ENCODE measurements at regions not wholly inside any gene's neighbourhood (a gene's known extent, or its start where the extent isn't known, plus 50 kb on each side); places are given as distances from the start of the nearest gene placed in this dataset.
"Not testable (repeated sequence)": the region's sequence is repeated elsewhere in the genome, so short reads cannot be mapped to it uniquely, and the experiment has no call there.

DNA sequence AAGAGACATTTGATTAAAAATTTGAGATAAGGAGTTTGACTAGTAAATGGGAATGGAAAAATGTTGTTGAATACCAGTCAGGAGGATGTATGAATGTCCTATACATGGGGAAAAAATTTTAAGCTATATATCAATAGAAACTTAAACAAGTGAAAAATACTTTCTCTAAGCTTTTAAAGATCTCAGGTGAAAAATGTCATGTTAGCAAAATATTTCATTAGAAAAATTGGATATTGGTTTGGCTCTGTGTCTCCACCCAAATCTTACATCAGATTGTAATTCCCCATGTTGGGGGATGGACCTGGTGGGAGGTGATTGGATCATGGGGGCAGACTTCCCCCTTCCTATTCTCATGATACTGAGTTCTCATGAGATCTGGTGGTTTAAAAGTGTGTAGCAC, 279.6 kb upstream of the CADM2 start:
- DNase-seq (ENCODE audit: low spot score): no peak

DNA sequence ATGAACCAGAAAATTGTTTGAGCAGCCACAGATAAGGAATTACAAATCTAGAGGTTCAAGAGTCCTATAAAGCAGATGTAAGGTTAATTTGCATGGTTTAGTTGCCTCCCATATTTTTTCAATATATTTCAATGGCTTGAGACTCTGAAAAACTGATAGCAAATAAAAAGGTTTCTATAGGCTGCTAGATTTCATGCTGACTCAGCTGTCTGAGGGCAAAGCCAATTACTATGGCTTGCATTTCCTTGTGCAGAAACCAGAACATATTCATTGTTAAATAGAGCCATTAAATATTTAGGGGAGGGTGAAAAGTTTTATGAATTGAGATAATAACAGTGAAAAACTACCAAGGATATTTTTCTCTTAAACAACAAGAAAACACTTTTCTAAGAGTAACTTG, 278.1 kb upstream of the CADM2 start:
- DNase-seq (ENCODE audit: low spot score): no peak

DNA sequence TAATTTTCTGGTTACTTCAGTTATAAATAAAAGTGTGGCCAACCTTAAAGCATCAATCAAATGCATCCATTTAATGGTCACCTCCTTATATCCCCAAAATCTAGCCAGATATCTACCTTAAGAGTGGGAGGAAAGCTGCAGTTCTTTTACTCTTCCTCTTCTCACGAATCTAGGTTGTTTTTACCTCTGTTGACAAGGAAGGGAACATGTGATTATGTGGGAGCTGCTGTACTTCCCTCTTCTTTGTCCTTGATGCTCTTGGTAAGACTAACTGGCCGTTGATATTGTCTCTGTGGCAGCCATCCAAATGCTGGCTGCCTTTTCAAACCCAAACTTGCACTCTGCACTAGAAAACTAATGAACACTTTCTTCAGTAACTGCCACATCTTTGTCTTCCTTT, 275.3 kb upstream of the CADM2 start:
- no peak for DNase-seq (ENCODE audit: low spot score)

DNA sequence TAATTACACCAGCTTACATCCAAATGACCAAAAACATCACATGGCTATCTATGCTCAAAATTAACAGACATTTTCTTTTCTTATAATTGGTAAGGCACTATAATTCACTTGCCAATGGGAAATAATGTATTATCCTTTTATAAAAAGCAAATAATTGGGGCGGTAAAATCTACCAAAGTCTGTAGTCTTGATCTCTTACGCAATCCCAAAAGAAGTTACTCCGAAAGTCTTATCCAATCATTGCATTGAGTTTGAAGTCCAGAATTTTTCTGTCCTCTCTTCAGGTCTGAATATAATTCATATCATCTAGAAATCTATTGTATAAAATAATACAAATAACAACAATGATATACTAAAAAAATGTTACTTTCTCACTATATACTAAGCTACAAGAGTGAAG, 273.3 kb upstream of the CADM2 start:
- DNase-seq (ENCODE audit: low spot score): no peak

DNA sequence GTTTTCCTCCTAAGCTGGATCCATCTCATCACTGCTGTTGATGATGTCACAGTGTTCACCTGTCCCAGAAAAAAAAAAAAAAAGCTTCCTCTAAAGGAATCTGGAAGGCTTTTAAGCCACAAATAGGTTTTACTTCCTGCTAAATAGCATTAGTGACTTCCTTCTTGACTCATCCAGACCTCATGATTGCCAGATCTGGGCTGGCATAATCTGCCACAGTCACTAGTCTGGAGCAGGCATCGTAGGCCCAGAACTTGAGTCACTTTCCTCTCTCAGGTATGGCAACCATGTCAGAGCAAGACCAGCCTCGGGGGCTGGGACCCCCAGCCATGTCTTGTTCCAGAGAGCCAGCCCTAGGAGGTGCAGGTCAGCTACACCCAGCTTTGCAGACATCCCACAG, 266.5 kb upstream of the CADM2 start:
- no peak for DNase-seq (ENCODE audit: low spot score)

DNA sequence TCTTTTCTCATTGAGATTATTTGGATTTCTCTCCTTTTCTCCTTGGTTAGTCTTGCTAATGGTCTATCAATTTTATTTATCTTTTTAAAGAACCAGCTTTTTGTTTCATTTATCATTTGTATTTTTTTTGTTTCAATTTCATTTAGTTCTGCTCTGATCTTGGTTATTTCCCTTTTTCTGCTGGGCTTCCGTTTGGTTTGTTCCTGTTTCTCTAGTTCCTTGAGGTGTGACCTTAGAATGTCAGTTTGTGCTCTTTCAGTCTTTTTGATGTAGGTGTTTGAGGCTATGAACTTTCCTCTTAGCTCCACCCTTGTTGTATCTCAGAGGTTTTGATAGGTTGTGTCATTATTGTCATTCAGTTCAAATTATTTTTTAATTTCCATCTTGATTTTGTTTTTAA, 248.5 kb upstream of the CADM2 start:
- DNase-seq (ENCODE audit: low spot score): not testable (repeated sequence)

DNA sequence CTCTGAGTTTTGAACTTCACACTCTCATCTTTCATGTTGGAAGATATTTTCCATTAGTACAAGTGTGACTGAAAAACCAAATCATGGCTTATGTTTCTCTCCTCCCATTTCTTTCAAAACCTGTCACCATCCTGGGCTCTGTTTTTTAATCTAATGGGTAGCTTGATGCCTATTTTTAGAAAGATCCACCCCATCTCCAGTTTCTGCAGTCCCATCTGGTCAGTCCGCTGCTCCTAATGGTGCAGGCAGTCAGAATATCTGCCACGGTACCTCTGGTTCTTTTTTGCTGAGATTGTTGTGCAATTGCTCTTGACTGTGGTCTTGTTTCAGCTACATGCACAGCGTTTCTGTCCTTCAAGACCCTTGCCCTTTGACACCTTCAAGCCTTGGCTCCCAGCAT, 240.9 kb upstream of the CADM2 start:
- no peak for DNase-seq (ENCODE audit: low spot score)

DNA sequence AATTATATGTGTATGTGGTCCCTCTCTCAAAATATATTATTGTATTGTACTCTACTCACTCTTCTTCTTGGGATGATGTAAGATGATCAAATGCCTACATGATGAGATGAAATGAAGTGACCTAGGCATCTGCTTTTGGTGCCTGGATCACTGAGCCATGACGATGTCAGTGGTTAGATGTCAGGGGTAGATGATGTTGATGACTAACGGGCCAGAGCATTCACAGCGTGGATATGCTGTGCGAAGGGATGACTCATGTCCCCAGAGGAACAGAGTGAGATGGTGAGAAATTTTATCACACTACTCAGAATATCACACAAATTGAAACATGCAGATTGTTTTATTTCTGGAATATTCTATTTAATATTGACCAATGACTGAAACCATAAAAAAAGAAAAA, 233.9 kb upstream of the CADM2 start:
- DNase-seq (ENCODE audit: low spot score): no peak

DNA sequence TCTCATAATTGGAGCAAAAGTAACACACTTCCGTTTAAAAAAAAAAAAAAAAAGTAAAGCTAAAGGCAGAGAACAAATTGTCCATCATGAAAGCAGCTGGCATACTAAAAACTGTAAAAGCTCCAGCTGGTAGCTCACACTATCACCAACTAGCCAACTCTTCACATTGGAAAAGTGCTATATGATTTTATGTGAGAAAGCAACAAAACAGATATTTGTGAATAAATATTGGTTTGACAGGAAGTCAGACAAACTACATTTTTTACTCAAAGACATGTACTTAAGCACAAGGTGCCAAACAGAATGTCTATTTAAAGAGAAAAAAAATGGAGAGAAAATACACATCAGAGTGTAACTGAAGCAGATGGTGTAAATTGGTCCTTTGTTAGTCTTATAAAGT, 231.2 kb upstream of the CADM2 start:
- DNase-seq (ENCODE audit: low spot score): no peak

DNA sequence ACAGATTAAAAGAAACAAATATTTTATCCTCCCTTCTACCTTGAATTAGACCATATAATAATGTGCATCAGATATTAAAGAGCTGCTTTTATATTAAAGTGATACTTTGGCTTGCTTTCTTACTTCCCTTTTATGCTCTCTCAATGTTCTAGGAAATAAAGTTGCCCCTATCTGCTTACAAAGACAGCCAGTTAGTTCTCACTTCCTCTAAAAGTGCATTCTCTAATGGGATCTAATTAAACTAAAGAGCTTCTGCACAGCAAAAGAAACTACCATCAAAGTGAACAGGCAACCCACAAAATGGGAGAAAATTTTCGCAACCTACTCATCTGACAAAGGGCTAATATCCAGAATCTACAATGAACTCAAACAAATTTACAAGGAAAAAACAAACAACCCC, 224.1 kb upstream of the CADM2 start:
- DNase-seq (ENCODE audit: low spot score): not testable (repeated sequence)

DNA sequence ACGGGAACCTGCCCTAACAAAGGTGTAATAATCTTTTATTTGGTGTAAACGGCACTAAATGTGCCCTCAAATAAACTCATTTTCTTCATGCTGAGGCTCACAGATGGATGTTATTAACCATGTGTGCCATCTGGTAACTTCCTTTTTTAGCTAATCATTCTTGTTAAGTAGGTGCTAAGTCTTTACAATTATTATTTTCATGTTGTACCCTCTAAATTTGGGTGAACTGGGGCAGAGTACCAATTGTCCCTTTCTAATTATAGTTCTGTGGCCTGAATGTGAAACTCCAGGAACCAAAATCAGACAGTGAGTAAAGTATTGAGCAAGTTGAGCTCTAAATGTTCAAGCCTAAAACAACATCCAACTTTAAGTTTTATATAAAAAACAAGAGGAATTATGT, 220.7 kb upstream of the CADM2 start:
- DNase-seq (ENCODE audit: low spot score): no peak

DNA sequence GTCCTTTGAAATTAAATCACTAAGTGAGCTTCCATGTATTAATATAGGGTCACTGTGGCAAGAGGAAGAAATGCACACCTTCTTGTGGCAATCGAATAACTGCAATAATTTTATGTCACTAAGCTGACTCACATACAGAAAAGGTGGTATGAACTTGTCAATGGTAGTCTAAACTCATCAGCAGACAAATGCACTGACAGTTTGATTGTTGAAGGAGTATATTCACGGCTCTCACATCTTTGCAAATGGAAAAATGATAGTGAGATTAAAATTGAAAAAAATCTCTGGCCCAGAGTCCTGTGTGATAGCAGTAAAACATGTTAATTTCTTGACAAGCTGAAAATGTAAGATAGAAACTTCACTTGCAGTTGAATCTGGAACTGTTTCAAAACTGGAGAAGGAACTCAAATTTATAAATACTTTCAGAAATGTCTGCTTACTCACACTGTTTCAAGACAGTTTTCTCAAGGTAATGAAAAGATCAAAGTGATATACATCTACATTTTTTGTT, 215.8 kb upstream of the CADM2 start:
- DNase-seq (ENCODE audit: low spot score): no peak

DNA sequence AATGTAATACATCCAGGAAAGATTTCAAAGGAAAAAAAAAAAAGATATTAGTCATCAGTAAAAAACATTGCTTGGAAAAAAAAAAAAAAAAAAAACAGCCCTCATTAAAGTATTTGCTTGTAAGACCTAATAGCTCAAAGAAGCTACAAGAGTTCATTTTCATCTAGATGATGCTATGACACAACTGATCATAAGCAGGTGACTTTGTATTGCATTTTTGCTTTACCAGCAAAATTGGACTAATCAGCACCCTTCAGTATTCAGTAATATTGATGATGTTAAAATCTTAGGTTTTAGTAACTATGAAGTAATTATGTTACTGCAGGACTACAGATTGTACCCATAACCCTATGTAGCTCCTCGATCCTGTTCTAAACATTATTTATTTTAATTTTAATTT, 214.7 kb upstream of the CADM2 start:
- DNase-seq (ENCODE audit: low spot score): no peak

DNA sequence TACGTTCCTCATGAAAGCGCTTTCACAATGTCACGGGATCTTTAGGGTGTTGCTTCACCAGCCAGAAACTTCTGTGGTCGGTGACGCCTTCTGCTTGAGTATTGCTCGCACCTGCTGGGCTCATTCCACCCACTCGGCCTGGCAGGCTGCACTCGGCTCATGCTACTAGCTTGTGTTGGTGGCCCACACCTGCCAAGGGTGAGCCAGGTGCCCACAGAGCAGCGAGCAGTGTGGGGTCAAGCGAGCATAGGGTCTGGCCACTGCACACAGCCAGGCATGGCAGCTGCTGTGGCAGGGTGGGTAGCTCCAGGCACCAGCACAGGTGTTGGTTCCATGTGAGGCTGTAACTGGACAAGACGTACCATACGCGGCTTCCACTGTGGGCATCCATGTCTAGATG, 202.9 kb upstream of the CADM2 start:
- no peak for DNase-seq (ENCODE audit: low spot score)

DNA sequence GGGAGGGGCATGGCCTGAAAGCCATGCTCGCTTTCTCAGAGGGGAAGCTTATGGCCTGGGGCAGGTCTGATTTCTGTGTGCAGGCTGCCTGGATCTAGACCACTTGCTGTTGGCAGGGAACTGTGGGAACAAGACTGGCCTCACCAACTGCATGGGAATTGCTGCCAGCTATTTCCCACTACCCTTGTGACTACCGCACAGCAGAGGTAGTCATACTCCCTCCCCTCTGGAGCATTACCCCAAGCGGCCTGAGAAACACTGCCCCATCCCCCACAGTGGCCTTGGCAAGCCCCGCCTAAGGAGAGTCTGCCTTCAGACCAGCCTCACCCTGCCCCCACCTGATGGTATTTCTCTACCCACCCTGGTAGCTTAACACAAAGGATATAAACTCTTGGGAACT, 199.4 kb upstream of the CADM2 start:
- no peak for DNase-seq (ENCODE audit: low spot score)

DNA sequence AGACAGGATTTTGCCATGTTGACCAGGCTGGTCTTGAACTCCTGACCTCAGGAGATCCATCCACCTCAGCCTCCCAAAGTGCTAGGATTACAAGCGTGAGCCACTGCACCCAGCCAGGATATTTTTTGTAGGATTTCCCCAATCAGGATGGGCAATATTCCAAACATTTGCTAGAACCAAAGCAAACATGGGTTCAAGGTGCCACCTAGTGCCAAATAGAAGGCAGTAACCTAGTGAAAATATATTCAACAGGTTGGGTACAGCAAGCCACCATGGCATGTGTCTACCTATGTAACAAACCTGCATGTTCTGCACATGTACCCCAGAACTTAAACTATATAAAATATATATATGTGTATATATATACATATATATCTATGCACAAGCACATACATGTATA, 185.9 kb upstream of the CADM2 start:
- DNase-seq (ENCODE audit: low spot score): no peak

DNA sequence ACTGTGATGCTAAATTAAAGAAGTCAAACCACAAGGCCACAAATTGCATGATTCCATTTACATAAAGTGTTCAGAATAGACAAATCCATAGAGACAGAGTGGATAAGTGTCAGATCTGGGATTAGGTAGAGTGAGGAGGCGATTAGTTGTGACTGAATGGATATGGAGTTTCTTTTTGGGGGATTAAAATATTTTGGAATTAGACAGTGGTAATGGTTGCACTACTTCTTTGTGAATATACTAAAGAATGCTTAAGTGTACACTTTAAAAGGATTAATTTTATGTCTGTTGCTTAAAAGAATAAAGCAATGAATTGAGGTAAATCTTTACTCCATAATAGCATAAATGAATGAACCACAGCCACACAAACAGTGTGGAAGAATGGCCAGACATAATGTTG, 175.5 kb upstream of the CADM2 start:
- no peak for DNase-seq (ENCODE audit: low spot score)

DNA sequence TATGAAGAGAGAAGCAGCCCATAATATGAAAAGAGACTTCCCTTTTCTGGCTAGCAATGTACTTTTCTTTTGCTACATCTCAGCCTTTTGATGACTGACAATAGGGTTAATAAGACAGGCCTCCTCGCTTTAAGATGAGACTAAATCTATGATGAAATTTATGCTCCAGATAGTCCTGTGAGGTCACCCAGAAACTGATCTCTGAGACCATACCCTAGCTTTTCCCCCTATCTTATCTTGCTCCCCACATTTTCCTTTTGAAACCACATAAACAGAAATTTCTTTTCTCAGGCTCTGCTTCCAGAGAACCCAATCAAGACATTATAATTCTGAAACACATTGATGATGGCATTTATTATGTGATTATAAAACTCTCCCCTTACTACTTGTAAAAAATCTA, 168.8 kb upstream of the CADM2 start:
- no peak for DNase-seq (ENCODE audit: low spot score)

DNA sequence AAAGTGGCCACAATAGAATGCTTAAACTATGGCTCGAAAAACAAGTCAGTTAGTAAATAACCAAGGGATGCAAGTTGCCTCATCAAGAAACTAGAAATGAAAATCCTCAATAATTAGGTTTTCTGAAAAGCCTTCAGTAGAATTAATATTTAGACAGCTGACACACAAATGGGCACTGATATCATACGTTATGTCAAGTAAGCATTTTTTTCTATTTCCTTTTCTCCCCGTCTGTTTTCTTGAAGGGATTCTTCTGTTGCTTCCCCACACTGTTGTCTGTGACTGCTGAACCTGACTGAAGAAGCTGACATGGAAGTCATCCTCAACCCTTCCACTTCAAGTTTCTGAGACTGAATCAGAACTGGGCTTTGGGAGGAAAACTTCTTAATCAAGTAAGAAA, 151.8 kb upstream of the CADM2 start:
- no peak for DNase-seq (ENCODE audit: low spot score)

DNA sequence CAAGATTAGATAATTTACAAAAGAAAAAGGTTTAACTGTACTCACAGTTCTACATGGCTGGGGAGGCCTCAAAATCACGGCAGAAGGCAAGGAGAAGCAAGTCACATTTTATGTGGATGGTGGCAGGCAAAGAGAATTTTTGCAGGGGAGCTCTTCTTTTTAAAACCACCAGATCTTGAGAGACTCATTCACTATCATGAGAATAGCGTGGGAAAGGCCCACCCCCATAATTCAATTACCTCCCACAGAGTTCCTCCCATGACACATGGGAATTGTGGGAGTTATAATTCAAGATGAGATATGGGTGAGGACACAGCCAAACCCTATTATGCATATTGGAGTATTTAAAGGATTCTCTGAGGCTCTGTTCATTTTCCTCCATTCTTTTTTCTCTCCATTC, 138.7 kb upstream of the CADM2 start:
- no peak for DNase-seq (ENCODE audit: low spot score)

DNA sequence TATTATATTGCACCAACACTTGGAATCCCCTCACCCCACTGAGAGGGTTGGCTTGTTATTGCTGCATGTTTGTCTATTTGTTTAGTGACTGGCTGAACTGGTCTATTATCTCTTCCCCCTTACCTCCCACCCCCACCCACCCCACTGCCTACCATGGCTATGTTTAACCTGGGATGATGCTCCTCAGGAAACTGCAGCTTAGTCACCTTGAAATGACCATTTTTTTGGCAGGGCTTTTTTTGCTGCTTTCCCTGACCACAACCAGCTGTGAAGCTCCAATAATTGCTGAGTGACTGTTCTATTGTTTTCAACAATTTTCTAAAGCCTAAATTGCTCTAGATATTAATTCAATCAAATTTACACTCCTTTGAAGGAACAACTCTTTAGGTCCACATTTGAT, 137.9 kb upstream of the CADM2 start:
- no peak for DNase-seq (ENCODE audit: low spot score)

DNA sequence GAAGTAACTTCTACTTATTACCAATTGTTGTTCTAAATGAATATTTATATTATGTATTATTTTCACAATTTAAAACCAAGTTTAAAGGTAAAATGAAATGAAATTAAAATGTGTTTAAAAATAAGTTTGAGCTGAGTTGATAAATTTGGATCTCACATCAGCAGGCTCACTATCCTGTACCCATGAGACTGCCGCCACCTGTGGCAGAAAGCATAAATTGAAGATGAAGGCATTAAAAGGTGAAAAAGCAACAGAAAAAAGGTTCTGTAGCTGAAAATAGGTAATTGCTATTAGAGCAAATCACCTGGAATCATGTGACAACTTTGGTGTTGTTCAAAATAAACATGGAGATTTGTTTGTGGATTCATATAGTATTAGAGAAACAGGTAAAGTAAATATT, 133.0 kb upstream of the CADM2 start:
- DNase-seq (ENCODE audit: low spot score): no peak

DNA sequence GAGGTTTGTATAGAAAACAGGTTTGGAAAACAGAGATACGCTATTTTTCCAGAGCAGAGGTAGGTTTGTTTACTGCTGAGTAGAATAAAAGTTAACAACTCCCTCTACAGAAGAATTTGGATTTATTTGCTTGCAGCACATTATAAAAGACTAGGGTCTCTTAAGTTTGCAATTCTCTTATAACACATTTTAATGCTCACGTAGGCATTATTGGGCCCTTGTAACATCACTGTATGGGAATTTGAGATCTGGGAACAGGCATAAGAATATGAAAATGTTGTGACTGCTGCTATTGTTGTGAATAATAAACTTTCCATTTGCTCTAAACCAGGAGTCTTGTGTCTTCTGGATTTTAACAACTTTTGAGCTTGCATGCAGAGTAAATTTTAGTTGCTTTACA, 128.3 kb upstream of the CADM2 start:
- no peak for DNase-seq (ENCODE audit: low spot score)

DNA sequence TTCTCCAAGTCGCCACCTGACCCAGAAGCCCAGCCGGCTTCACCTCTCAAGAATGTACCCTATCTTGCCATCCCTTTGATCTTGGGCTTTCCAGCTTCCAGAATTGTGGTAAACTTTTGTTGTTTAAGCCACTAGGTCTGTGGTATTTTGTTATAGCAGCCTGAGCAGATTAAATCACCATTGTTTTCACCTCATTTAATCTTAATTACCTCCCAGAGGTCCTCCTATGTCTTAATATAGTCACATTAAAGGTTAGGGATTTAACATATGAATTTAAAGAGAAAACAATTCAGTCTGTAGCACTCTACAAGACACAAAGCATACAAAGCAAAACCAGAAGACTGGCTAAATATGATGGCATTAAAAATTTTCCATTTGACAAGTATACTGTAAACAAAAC, 123.4 kb upstream of the CADM2 start:
- DNase-seq (ENCODE audit: low spot score): no peak

DNA sequence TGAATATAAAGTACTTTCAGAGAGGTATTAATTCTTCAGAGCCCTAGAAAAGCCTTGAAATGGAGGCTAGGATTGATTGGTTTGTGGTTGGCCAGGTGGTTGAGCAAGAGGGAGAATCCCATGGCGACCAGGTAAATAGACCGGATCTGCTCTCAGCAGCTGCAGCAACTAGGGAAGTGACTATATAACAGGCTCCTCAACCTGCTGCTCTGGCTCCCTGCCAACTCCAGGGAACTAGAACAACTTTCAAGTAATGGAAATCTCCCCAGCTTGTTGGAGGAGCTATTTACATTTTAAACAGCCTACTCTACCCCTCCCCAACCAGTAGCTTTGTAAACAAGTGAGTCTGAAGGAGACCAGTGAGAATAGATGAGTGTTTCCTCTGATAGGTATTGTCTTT, 121.8 kb upstream of the CADM2 start:
- DNase-seq (ENCODE audit: low spot score): no peak

Data from AG08396 (cell line).